Gastrocnemius medialis (tissue), 4 donors: ENCODE measurements at regions not wholly inside any gene's neighbourhood (a gene's known extent, or its start where the extent isn't known, plus 50 kb on each side); places are given as distances from the start of the nearest gene placed in this dataset.

Experiments used
- ATAC-seq, 2 donors: fragments of 150-250 bp; one replicate each; pipeline ENCODE4 v1.9.1; 2016
- DNase-seq, 2 donors: peaks; one replicate each; pipeline ENCODE4 v3.0.0-alpha.2; 2019
- H3K27ac ChIP-seq, 4 donors: fragments of 200-600 bp; sonication (generic); 1 replicate in 1 of 4; 2 replicates in 3 of 4; pipeline ENCODE4 v1.5.1; 2016 to 2018; ENCODE audit warnings: mild to moderate bottlenecking in 2 of 4, moderate library complexity in 1 of 4
- H3K27me3 ChIP-seq, 3 donors: fragments of 200-600 bp; sonication (generic) in 2 of 3; 1 replicate in 1 of 3; 2 replicates in 2 of 3; pipeline versions ENCODE4 v1.5.1 to v1.6.0; 2016 to 2019; ENCODE audit warnings: mild to moderate bottlenecking in 1 of 3, moderate library complexity in 1 of 3
- H3K36me3 ChIP-seq, 2 donors: fragments of 200-600 bp; sonication (generic) in 1 of 2; one replicate each; pipeline ENCODE4 v1.5.1; 2017 to 2018
- H3K4me1 ChIP-seq, 2 donors: fragments of 200-600 bp; sonication (generic) in 1 of 2; one replicate each; pipeline ENCODE4 v1.5.1; 2016 to 2017; ENCODE audit warnings: mild to moderate bottlenecking in 2 of 2
- H3K4me3 ChIP-seq, 4 donors: fragments of 200-600 bp; sonication (generic) in 3 of 4; 1 replicate in 1 of 4; 2 replicates in 3 of 4; pipeline ENCODE4 v1.5.1; 2016 to 2019; ENCODE audit warnings: mild to moderate bottlenecking in 2 of 4
- H3K9me3 ChIP-seq, 3 donors: fragments of 200-600 bp; sonication (generic) in 2 of 3; 1 replicate in 1 of 3; 2 replicates in 2 of 3; pipeline ENCODE4 v1.5.1; 2016 to 2019
- POLR2A ChIP-seq, 2 donors: fragments of 450-650 bp; IDR thresholded peaks; one replicate each; pipeline ENCODE4 v1.6.1; 2017; ENCODE audit warnings: antibody characterized with exemption in 2 of 2, mild to moderate bottlenecking in 2 of 2, moderate library complexity in 2 of 2
- in situ Hi-C, 4 donors: fragments of 200-750 bp; cut with MboI; loops; one replicate each; pipeline versions ENCODE4 v1.15.0 to v1.8.0; 2017; ENCODE audit warnings: low sequenced_read_pairs in 4 of 4
- intact Hi-C: fragments of 100-400 bp; cut with DNase I; formaldehyde crosslinking; loops from one replicate; pipeline ENCODE4 v1.15.1; 2023; ENCODE audit warnings: low total_unique reads
- TF ChIP-seq, protein P1 (sequence below), 5 experiments: fragments of 450-650 bp in 3 of 5; fragments of 200-600 bp in 2 of 5; sonication (generic) in 2 of 5; IDR thresholded peaks in 4 of 5; conservative IDR thresholded peaks in 1 of 5; 1 replicate in 4 of 5; 2 replicates in 1 of 5; pipeline ENCODE4 v1.5.1; 2016 to 2019; ENCODE audit warnings: antibody characterized with exemption in 5 of 5, mild to moderate bottlenecking in 3 of 5, moderate library complexity in 3 of 5

- ATAC-seq (no peak), DNase-seq (no peak)
- Histone ChIP-seq H3K27me3 (no peaks in the 10 kb centered on the region), H3K9me3 (no peaks in the 10 kb centered on the region), H3K4me3 (no peak overlapping the region), H3K4me1 (no peaks in the 10 kb centered on the region), H3K36me3 (no peaks in the 10 kb centered on the region), H3K27ac (no peak overlapping the region)
- in situ Hi-C loops = no loop called here
- intact Hi-C loops = no loop called here
- TF ChIP-seq POLR2A (IDR thresholded peaks at IDR 0.05) = no peak
- TF ChIP-seq, protein P1, sequence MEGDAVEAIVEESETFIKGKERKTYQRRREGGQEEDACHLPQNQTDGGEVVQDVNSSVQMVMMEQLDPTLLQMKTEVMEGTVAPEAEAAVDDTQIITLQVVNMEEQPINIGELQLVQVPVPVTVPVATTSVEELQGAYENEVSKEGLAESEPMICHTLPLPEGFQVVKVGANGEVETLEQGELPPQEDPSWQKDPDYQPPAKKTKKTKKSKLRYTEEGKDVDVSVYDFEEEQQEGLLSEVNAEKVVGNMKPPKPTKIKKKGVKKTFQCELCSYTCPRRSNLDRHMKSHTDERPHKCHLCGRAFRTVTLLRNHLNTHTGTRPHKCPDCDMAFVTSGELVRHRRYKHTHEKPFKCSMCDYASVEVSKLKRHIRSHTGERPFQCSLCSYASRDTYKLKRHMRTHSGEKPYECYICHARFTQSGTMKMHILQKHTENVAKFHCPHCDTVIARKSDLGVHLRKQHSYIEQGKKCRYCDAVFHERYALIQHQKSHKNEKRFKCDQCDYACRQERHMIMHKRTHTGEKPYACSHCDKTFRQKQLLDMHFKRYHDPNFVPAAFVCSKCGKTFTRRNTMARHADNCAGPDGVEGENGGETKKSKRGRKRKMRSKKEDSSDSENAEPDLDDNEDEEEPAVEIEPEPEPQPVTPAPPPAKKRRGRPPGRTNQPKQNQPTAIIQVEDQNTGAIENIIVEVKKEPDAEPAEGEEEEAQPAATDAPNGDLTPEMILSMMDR (IDR thresholded peaks at IDR 0.05 in 4 of 5, conservative IDR thresholded peaks at IDR 0.05 in 1 of 5) = no peak
Observed at GRCh38 chr18:25497151-25497794, 145.3 kb upstream of the ZNF521 start.

DNA sequence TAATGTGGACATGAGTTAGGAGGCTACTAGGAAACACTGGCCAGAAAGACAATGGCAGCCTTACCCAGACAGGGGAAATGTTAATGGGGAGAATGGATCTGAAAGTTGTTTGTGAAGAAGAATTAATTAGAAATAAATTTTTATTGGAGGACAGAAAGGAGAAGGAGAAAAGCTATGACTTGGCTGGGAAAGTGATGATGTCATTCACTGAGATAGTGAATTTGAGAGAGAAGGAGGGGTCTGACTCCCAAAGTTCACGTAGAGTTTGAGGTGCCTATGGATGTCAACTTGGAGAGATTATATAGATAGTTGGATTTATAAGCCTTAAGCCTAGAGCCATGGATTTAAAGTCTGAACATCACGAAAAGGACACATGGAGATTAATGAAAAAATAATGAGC is 144.6 kb upstream of the ZNF521 start:
- H3K27me3 ChIP-seq = no peaks in the 10 kb centered on the region
- no peak for TF ChIP-seq POLR2A (IDR thresholded peaks at IDR 0.05)
- TF ChIP-seq, protein P1 (IDR thresholded peaks at IDR 0.05 in 4 of 5, conservative IDR thresholded peaks at IDR 0.05 in 1 of 5) = no peak
- H3K27ac ChIP-seq = no peak overlapping the region
- no peaks in the 10 kb centered on the region for H3K4me1 ChIP-seq
- DNase-seq (no peak), ATAC-seq (no peak)
- H3K9me3 ChIP-seq = no peaks in the 10 kb centered on the region
- H3K36me3 ChIP-seq = no peaks in the 10 kb centered on the region
- no peak overlapping the region for H3K4me3 ChIP-seq
- intact Hi-C loops = no loop called here
- in situ Hi-C loops = no loop called here

DNA sequence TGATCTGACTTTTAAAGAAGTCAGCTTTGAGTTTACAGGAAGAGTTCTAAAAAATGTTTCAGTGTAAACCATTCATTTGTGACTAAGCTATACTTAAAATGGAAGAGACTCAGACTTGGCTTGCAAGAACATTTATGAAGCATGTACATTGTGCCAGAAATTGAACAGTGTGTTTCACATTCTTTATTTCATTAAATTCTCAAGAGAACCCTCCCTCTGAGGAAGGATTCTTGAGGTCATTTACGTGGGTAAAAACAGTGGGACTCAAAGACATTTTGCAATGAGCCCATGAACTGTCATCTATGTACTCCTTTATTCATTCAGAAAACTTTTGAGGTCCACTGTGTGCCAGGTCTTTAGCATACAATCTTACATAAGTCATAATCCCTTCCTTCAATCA is 143.6 kb upstream of the ZNF521 start:
- intact Hi-C loops (no loop called here), in situ Hi-C loops (no loop called here)
- Histone ChIP-seq H3K36me3 (no peaks in the 10 kb centered on the region), H3K9me3 (no peaks in the 10 kb centered on the region), H3K27ac (no peak overlapping the region), H3K4me1 (no peaks in the 10 kb centered on the region), H3K27me3 (no peaks in the 10 kb centered on the region), H3K4me3 (no peak overlapping the region)
- TF ChIP-seq, protein P1 (IDR thresholded peaks at IDR 0.05 in 4 of 5, conservative IDR thresholded peaks at IDR 0.05 in 1 of 5) = no peak
- TF ChIP-seq POLR2A (IDR thresholded peaks at IDR 0.05) = no peak
- no peak for DNase-seq
- no peak for ATAC-seq

- TF ChIP-seq, protein P1 (IDR thresholded peaks at IDR 0.05 in 4 of 5, conservative IDR thresholded peaks at IDR 0.05 in 1 of 5) = no peak
- no peak for TF ChIP-seq POLR2A (IDR thresholded peaks at IDR 0.05)
- no peak for DNase-seq
- in situ Hi-C loops (no loop called here), intact Hi-C loops (no loop called here)
- H3K27me3 ChIP-seq = no peaks in the 10 kb centered on the region
- no peak overlapping the region for H3K4me3 ChIP-seq
- H3K9me3 ChIP-seq = no peaks in the 10 kb centered on the region
- no peaks in the 10 kb centered on the region for H3K36me3 ChIP-seq
- H3K27ac ChIP-seq = no peak overlapping the region
- no peak for ATAC-seq
- H3K4me1 ChIP-seq = no peaks in the 10 kb centered on the region
Observed at GRCh38 chr18:25494888-25495287, 142.9 kb upstream of the ZNF521 start.

DNA sequence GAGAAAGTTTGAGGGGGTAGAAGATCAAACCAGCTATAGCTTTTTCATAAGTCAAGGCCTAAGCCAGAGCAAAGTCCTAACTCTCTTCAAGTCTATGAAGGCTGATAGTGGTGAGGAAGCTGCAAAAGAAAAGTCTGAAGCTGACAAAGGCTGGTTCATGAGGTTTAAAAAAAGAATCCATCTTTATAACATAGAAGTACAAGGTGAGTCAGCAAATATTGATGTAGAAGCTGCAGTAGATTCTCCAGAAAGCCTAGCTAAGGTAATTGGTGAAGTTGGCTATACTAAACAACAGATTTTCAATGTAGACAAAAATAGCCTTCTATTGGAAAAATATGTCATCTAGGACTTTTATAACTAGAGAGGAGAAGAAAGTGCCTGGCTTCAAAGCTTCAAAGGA is 141.4 kb upstream of the ZNF521 start:
- Histone ChIP-seq H3K9me3 (no peaks in the 10 kb centered on the region), H3K27ac (no peak overlapping the region), H3K4me3 (no peak overlapping the region), H3K4me1 (no peaks in the 10 kb centered on the region), H3K27me3 (no peaks in the 10 kb centered on the region), H3K36me3 (no peaks in the 10 kb centered on the region)
- in situ Hi-C loops (no loop called here), intact Hi-C loops (no loop called here)
- DNase-seq (no peak), ATAC-seq (no peak)
- TF ChIP-seq POLR2A (IDR thresholded peaks at IDR 0.05) = no peak
- TF ChIP-seq, protein P1 (IDR thresholded peaks at IDR 0.05 in 4 of 5, conservative IDR thresholded peaks at IDR 0.05 in 1 of 5) = no peak
